Activated naive CD8-positive, alpha-beta T cell treated with anti-CD3 and anti-CD28 coated beads, Interleukin-2, amount 10 ng/mL, durations not matched to agents 7 days and 5 days (primary cell): ENCODE measurements at regions not wholly inside any gene's neighbourhood (a gene's known extent, or its start where the extent isn't known, plus 50 kb on each side); places are given as distances from the start of the nearest gene placed in this dataset.

Experiments used
- ATAC-seq: fragments of 150-1000 bp; cut with Tn5 transposase; one replicate; pipeline ENCODE4 v1.10.0; 2021; ENCODE audit warnings: low read depth, moderate library complexity
- POLR2A ChIA-PET: fragments of 350-600 bp; sonication (Branson Sonifier 250); formaldehyde crosslinking; loops from one replicate; lab custom pipeline; 2021; ENCODE audit warnings: antibody characterized with exemption; lab: Charles Lee
- DNase-seq: peaks from one replicate; pipeline ENCODE4 v3.0.0; 2021
- H3K27ac Mint-ChIP-seq: one replicate; pipeline ENCODE4 v1.8.0; 2022; ENCODE audit warnings: mild to moderate bottlenecking, mixed read lengths
- H3K27me3 Mint-ChIP-seq: one replicate; pipeline ENCODE4 v1.8.0; 2022; ENCODE audit warnings: mild to moderate bottlenecking, moderate library complexity, mixed read lengths
- H3K36me3 Mint-ChIP-seq: one replicate; pipeline ENCODE4 v1.8.0; 2021; ENCODE audit warnings: mild to moderate bottlenecking, mixed read lengths
- H3K4me1 Mint-ChIP-seq: one replicate; pipeline ENCODE4 v1.8.0; 2021; ENCODE audit warnings: mixed read lengths
- H3K4me3 Mint-ChIP-seq: one replicate; pipeline ENCODE4 v1.8.0; 2022; ENCODE audit warnings: mild to moderate bottlenecking, moderate library complexity, mixed read lengths
- H3K9me3 Mint-ChIP-seq: one replicate; pipeline ENCODE4 v1.8.0; 2021; ENCODE audit warnings: mixed read lengths

DNA sequence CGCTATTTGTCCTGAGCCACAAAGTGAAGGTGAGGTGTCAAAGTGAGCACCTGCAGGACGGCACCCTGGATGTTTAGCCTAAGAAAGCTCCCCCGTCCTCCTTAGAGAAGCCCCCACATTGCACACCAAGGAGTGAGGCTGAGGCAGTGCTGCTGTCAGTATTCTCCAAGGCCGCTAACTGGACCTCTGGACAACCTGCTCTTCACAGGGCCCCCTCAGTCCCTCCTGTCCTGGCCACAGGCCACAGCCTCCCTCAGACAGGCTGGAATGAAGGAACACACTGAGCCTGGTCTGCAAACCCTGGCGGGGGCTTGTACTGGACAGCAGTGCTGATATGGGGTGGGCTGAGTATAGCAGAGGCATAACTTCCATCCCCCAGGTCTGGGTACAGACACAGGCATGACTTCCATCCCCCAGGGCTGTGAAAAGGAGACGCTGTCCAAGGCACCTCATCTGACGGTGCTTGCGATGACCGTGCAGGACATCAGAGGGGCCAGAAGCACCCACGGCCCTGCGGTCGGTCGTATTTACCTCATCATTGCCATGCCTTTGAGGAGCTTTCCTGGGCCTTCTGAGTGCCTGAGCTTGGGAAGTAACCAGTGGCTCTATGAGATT, 82.4 kb upstream of the DIO3 start:
- no peak overlapping the region for H3K27ac Mint-ChIP-seq
- DNase-seq, result no peak
- no peak for ATAC-seq
- no peak overlapping the region for H3K4me3 Mint-ChIP-seq
- H3K9me3 Mint-ChIP-seq, result peaks cover 3% of the 10 kb centered on the region
- H3K27me3 Mint-ChIP-seq, result peaks cover 9% of the 10 kb centered on the region
- no peaks in the 10 kb centered on the region for H3K4me1 Mint-ChIP-seq
- POLR2A ChIA-PET, result no interaction called here
- H3K36me3 Mint-ChIP-seq, result no peaks in the 10 kb centered on the region

GRCh38 chr14:101480022-101480746, 81.1 kb upstream of the DIO3 start:
- Mint-ChIP-seq H3K27ac (no peak overlapping the region), H3K27me3 (peaks cover 8% of the 10 kb centered on the region), H3K9me3 (peaks cover 4% of the 10 kb centered on the region), H3K4me3 (no peak overlapping the region), H3K4me1 (no peaks in the 10 kb centered on the region), H3K36me3 (no peaks in the 10 kb centered on the region)
- POLR2A ChIA-PET, result no interaction called here
- ATAC-seq (no peak), DNase-seq (no peak)

DNA sequence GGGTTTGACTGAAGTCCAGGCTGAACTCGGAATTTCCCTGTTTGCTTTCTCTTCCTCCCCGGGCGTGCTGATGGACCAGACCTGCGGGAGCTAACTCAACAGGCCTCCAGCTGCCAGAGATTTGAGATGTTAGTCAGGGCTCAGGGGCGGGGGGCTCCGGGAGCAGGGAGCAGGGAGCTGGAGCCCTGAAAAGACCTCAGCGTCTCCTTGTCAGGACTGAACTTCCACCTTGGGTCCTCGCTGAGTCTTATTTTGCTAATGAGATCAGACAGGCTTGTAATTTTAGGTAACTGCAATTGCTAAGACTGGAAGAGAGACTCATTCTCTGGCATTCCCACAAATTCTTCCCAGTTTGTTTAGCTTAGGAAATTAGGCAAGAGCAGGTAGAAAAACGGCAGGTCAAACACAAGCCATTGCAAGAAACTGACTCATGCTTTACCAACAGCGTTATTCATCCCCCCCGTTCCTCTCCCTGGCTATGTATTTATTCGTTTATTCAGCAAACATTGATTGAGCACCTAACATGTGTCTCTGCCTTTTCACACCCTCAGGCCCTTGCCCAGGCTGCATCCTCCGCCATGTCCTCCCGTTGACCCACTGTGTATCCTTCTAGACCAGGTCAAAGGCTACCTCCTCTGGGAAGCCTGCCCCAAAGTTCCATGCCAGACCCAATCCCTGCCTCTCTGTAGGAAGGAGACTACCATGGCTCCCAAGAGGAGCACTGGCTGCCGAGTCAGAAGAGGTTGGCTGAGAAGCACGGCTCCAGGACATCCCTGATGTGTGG, 80.4 kb upstream of the DIO3 start:
- Mint-ChIP-seq H3K4me1 (no peaks in the 10 kb centered on the region), H3K36me3 (no peaks in the 10 kb centered on the region), H3K27me3 (peaks cover 11% of the 10 kb centered on the region), H3K9me3 (peaks cover 4% of the 10 kb centered on the region), H3K27ac (no peak overlapping the region), H3K4me3 (no peak overlapping the region)
- POLR2A ChIA-PET, result no interaction called here
- DNase-seq (peak; percentile 6), ATAC-seq (no peak)

DNA sequence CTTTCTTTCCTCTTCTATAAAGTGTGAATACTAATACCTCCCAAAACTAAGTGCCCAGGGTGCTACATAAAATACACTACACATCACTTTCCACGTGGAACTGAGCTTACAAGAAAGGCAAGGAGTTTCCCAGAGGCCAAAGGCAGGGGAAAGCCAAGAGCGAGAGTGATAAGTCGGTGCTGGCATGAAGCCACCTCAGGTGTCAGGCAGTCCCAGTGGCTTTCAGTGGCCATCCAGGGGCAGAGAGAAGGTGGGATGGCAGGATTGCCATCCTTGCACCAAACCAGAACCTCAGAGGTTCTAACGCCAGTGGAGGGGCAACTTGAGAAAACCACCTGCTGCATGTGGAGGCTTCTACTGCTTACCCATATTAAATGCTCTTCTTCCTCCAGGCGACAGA, 79.7 kb upstream of the DIO3 start:
- POLR2A ChIA-PET, result no interaction called here
- H3K27me3 Mint-ChIP-seq, result peaks cover 11% of the 10 kb centered on the region
- no peak for ATAC-seq
- H3K27ac Mint-ChIP-seq, result no peak overlapping the region
- no peak for DNase-seq
- H3K4me1 Mint-ChIP-seq, result no peaks in the 10 kb centered on the region
- H3K9me3 Mint-ChIP-seq, result peaks cover 4% of the 10 kb centered on the region
- H3K4me3 Mint-ChIP-seq, result no peak overlapping the region
- H3K36me3 Mint-ChIP-seq, result no peaks in the 10 kb centered on the region

- ATAC-seq (no peak), DNase-seq (peak; percentile 2)
- Mint-ChIP-seq H3K27me3 (peaks cover 11% of the 10 kb centered on the region), H3K9me3 (peaks cover 4% of the 10 kb centered on the region), H3K4me3 (no peak overlapping the region), H3K4me1 (no peaks in the 10 kb centered on the region), H3K27ac (no peak overlapping the region), H3K36me3 (no peaks in the 10 kb centered on the region)
- POLR2A ChIA-PET, result no interaction called here
Measured at GRCh38 chr14:101482066-101482465, 79.2 kb upstream of the DIO3 start.

- Mint-ChIP-seq H3K4me3 (no peak overlapping the region), H3K27me3 (peaks cover 13% of the 10 kb centered on the region), H3K36me3 (no peaks in the 10 kb centered on the region), H3K27ac (no peak overlapping the region), H3K9me3 (peaks cover 4% of the 10 kb centered on the region), H3K4me1 (no peaks in the 10 kb centered on the region)
- POLR2A ChIA-PET, result no interaction called here
- ATAC-seq (no peak), DNase-seq (no peak)
Measured at GRCh38 chr14:101483829-101484228, 77.5 kb upstream of the DIO3 start.

- H3K4me1 Mint-ChIP-seq, result no peaks in the 10 kb centered on the region
- peaks cover 7% of the 10 kb centered on the region for H3K27me3 Mint-ChIP-seq
- no peak for ATAC-seq
- H3K9me3 Mint-ChIP-seq, result no peaks in the 10 kb centered on the region
- no peak overlapping the region for H3K4me3 Mint-ChIP-seq
- no peak for DNase-seq
- no peak overlapping the region for H3K27ac Mint-ChIP-seq
- no peaks in the 10 kb centered on the region for H3K36me3 Mint-ChIP-seq
- POLR2A ChIA-PET, result no interaction called here
Measured at GRCh38 chr14:101489092-101489760, 72.1 kb upstream of the DIO3 start.

DNA sequence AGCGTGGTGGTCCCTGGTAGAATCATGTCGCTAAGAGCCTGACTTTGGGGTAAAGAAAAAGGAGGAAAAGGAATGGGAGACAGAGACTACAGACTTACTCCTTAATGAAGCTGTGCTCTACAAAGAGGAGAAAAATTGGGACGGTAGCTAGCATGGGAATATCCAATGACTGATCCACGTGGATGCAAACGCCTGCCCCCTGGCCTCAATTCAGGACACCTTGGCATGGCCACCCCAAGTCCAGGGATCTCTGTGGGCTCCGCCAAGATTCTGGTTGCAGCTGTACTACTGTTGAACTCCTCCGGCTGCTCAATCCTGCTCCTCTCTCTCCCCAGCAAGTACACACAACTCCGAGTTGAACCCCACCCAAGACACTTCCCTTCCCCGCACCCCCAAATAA, 70.5 kb upstream of the DIO3 start:
- Mint-ChIP-seq H3K27me3 (peaks cover 3% of the 10 kb centered on the region), H3K4me1 (no peaks in the 10 kb centered on the region), H3K9me3 (no peaks in the 10 kb centered on the region), H3K36me3 (no peaks in the 10 kb centered on the region), H3K4me3 (no peak overlapping the region), H3K27ac (no peak overlapping the region)
- ATAC-seq (no peak), DNase-seq (peak; percentile 7)
- POLR2A ChIA-PET, result no interaction called here

DNA sequence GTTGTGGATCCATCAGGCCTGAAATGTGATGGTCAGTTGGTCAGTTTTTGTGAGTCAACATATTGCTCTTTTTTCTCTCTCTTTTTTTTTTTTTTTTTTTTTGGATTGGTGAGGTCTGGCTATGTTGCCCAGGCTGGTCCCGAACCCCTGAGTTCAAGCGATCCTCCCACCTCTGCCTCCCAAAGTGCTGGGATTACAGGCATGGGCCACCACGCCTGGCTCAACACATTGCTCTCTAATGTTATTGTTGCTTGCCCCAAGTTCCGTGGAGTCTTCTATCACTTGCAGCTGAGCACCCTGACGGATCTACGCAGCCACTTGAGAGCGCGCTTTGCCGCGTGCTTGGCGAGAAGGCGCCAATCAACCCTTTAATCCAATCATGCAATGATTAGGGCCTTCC, 69.5 kb upstream of the DIO3 start:
- Mint-ChIP-seq H3K9me3 (no peaks in the 10 kb centered on the region), H3K27ac (no peak overlapping the region), H3K36me3 (no peaks in the 10 kb centered on the region), H3K27me3 (peaks cover 2% of the 10 kb centered on the region), H3K4me1 (no peaks in the 10 kb centered on the region), H3K4me3 (no peak overlapping the region)
- ATAC-seq (no peak), DNase-seq (no peak)
- POLR2A ChIA-PET, result no interaction called here

DNA sequence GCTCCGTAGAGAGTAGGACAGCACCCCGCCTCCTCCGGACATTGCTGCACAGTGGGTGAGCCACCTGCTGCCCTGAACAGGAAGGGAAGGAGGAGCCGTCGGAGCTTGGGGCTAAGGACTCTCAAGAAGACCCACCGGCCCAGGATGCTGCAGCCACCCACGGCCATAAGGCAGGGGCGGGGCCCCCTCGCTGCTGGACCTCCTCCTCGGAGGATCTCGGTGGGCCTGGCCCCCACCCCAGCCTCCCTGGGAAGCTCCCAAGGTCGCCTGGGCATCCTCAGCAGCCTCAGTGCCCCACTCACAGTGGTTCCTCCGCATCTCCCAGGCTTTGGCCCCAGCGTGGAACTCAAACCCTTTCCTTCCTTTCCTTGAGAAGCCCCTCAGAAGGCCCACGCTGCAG, 68.6 kb upstream of the DIO3 start:
- DNase-seq (peak; percentile 20), ATAC-seq (no peak)
- Mint-ChIP-seq H3K27me3 (peaks cover 2% of the 10 kb centered on the region), H3K9me3 (no peaks in the 10 kb centered on the region), H3K27ac (no peak overlapping the region), H3K4me1 (no peaks in the 10 kb centered on the region), H3K36me3 (no peaks in the 10 kb centered on the region), H3K4me3 (no peak overlapping the region)
- POLR2A ChIA-PET, result no interaction called here

DNA sequence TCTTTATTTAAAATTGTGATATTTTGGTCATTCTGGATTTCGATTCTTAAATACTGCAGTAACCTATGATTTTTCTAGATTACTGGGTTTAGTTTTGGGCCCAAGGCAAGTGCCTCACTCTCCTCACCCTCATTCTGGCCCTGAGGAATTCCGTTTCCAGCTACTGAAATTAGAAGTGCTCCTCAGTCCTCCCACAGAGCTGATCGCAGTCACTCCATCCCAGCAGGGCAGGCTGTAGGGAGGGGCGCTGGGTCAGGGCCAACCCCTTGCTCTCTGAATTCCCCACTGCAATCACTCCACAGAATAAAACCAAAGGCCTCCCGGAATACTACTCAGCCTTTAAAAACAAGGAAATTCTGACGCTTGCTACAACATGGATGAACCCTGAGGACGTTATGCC, 66.5 kb upstream of the DIO3 start:
- POLR2A ChIA-PET, result no interaction called here
- peaks cover 2% of the 10 kb centered on the region for H3K27me3 Mint-ChIP-seq
- no peak overlapping the region for H3K27ac Mint-ChIP-seq
- no peaks in the 10 kb centered on the region for H3K4me1 Mint-ChIP-seq
- no peak overlapping the region for H3K4me3 Mint-ChIP-seq
- no peaks in the 10 kb centered on the region for H3K9me3 Mint-ChIP-seq
- DNase-seq, result no peak
- H3K36me3 Mint-ChIP-seq, result no peaks in the 10 kb centered on the region
- no peak for ATAC-seq

GRCh38 chr14:101495284-101495683, 66.0 kb upstream of the DIO3 start:
- Mint-ChIP-seq H3K27ac (no peak overlapping the region), H3K4me3 (no peak overlapping the region), H3K4me1 (no peaks in the 10 kb centered on the region), H3K36me3 (no peaks in the 10 kb centered on the region), H3K27me3 (peaks cover 2% of the 10 kb centered on the region), H3K9me3 (no peaks in the 10 kb centered on the region)
- ATAC-seq (no peak), DNase-seq (no peak)
- POLR2A ChIA-PET, result no interaction called here

DNA sequence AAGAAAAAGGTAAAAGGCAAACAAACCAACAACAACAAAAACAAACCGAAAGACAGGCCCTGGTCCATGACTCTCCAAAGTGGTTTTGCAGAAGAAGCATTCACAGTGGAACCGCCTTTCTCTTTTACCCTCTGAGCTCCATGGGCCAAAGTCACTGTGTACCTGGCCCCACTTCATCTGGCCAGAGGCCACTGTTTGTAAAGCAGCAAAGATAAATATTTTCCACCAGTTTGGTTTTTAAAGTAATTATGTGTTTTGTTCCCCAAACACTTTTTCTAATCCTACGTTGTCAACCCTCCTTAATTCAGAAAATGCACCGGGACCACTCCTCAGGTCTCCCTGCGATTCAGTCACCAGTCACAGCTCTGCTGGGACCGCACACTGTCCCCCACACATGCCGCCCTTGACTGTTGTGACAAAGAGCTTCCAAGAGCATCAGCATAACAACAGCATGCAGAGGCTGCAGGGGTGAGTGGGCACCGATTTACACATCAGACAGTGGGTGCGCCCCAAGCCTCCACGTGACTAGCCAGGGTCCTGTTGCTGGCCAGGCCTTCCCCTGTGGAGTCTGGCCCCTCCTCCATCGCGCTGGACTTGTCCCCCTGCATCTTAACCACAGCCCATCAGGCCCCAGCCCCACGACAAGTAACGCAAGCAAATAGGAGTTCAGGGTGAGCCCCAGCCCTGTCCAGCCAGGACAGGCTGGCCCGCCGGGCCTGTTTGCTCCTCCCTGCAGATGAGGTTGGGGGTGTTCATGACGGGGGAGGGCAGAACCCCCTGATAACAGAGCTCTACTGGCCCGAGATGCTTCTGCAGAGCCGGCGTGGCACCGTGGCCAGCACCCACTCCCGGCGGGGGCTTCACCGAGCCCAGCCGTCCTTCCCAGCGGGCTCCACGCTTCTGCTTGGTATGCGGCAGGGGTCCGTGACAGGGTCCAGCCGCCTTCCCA, 65.2 kb upstream of the DIO3 start:
- DNase-seq, result peak; percentile 15
- Mint-ChIP-seq H3K9me3 (no peaks in the 10 kb centered on the region), H3K27me3 (peaks cover 2% of the 10 kb centered on the region), H3K27ac (no peak overlapping the region), H3K36me3 (no peaks in the 10 kb centered on the region), H3K4me1 (no peaks in the 10 kb centered on the region), H3K4me3 (no peak overlapping the region)
- no peak for ATAC-seq
- POLR2A ChIA-PET, result no interaction called here
